GM12865 (cell line): ENCODE measurements at regions not wholly inside any gene's neighbourhood (a gene's known extent, or its start where the extent isn't known, plus 50 kb on each side); places are given as distances from the start of the nearest gene placed in this dataset.

ENCODE experiments used
- DNase-seq: peaks from one replicate; pipeline ENCODE4 v3.0.0; 2010; ENCODE audit warnings: low read depth
- H3K4me3 ChIP-seq: 2 replicates; pipeline ENCODE4 v1.5.1; 2011; ENCODE audit warnings: mild to moderate bottlenecking, low read depth, low read length, control low read depth
- CTCF ChIP-seq: IDR thresholded peaks from 2 replicates; pipeline ENCODE4 v1.5.1; 2011; ENCODE audit warnings: low read length, control low read depth, low read depth, inconsistent platforms; ENCODE audit not compliant: insufficient read depth; ENCODE audit errors: missing control alignments

GRCh38 chr4:36966756-36967460 is 277.6 kb upstream of the NWD2 start:
- no peak overlapping the region for H3K4me3 ChIP-seq
- no peak for TF ChIP-seq CTCF
- no peak for DNase-seq

- no peak for TF ChIP-seq CTCF
- DNase-seq: no peak
- no peak overlapping the region for H3K4me3 ChIP-seq
Measured at GRCh38 chr4:36979533-36979932, 265.0 kb upstream of the NWD2 start.

- no peak for TF ChIP-seq CTCF
- no peak overlapping the region; the same call in 1 of the 2 replicates for H3K4me3 ChIP-seq
- peak; percentile 70 for DNase-seq
Measured at GRCh38 chr4:36990128-36990872, 254.2 kb upstream of the NWD2 start.

GRCh38 chr4:36997727-36998126 is 246.8 kb upstream of the NWD2 start:
- no peak overlapping the region for H3K4me3 ChIP-seq
- no peak for TF ChIP-seq CTCF
- peak; percentile 43 for DNase-seq

- no peak overlapping the region for H3K4me3 ChIP-seq
- DNase-seq: no peak
- no peak for TF ChIP-seq CTCF
Measured at GRCh38 chr4:37000281-37000680, 244.3 kb upstream of the NWD2 start.

GRCh38 chr4:37001688-37002436 is 242.7 kb upstream of the NWD2 start:
- no peak for DNase-seq
- no peak for TF ChIP-seq CTCF
- no peak overlapping the region for H3K4me3 ChIP-seq
